ENCODE measurements at regions not wholly inside any gene's neighbourhood (a gene's known extent, or its start where the extent isn't known, plus 50 kb on each side); places are given as distances from the start of the nearest gene placed in this dataset.

GRCh38 chr2:52510432-52510831 lies 1257.2 kb upstream of the CHAC2 start:
- TF ChIP-seq SETDB1 (IDR thresholded peaks at IDR 0.05; ENCODE audit: insufficient read length, low read length) (no peak), ZBTB1 (tag by site-specific recombination; IDR thresholded peaks at IDR 0.05) (no peak), ZNF274 (IDR thresholded peaks at IDR 0.05; ENCODE audit: low read length) (no peak), ZNF274 (tag by site-specific recombination; IDR thresholded peaks at IDR 0.05; ENCODE audit: borderline replicate concordance) (no peak), ZNF133 (tag by site-specific recombination; IDR thresholded peaks at IDR 0.05) (no peak), ZNF121 (tag by site-specific recombination; IDR thresholded peaks at IDR 0.05) (no peak), ZNF600 (tag by site-specific recombination; IDR thresholded peaks at IDR 0.05) (no peak), REST (tag by site-specific recombination; IDR thresholded peaks at IDR 0.05) (no peak), CTCF (tag by site-specific recombination; IDR thresholded peaks at IDR 0.05) (no peak), ZNF426 (tag by site-specific recombination; IDR thresholded peaks at IDR 0.05) (no peak), ZNF223 (tag by site-specific recombination; IDR thresholded peaks at IDR 0.05) (no peak), GLIS1 (tag by site-specific recombination; IDR thresholded peaks at IDR 0.05) (no peak)
- TF ChIP-seq, protein P1, sequence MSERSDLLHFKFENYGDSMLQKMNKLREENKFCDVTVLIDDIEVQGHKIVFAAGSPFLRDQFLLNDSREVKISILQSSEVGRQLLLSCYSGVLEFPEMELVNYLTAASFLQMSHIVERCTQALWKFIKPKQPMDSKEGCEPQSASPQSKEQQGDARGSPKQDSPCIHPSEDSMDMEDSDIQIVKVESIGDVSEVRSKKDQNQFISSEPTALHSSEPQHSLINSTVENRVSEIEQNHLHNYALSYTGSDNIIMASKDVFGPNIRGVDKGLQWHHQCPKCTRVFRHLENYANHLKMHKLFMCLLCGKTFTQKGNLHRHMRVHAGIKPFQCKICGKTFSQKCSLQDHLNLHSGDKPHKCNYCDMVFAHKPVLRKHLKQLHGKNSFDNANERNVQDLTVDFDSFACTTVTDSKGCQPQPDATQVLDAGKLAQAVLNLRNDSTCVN (tag by site-specific recombination; optimal IDR thresholded peaks at IDR 0.05), result no peak
- TF ChIP-seq, protein P2, sequence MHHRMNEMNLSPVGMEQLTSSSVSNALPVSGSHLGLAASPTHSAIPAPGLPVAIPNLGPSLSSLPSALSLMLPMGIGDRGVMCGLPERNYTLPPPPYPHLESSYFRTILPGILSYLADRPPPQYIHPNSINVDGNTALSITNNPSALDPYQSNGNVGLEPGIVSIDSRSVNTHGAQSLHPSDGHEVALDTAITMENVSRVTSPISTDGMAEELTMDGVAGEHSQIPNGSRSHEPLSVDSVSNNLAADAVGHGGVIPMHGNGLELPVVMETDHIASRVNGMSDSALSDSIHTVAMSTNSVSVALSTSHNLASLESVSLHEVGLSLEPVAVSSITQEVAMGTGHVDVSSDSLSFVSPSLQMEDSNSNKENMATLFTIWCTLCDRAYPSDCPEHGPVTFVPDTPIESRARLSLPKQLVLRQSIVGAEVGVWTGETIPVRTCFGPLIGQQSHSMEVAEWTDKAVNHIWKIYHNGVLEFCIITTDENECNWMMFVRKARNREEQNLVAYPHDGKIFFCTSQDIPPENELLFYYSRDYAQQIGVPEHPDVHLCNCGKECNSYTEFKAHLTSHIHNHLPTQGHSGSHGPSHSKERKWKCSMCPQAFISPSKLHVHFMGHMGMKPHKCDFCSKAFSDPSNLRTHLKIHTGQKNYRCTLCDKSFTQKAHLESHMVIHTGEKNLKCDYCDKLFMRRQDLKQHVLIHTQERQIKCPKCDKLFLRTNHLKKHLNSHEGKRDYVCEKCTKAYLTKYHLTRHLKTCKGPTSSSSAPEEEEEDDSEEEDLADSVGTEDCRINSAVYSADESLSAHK (tag by site-specific recombination; IDR thresholded peaks at IDR 0.05), result no peak
- TF ChIP-seq, protein P3, sequence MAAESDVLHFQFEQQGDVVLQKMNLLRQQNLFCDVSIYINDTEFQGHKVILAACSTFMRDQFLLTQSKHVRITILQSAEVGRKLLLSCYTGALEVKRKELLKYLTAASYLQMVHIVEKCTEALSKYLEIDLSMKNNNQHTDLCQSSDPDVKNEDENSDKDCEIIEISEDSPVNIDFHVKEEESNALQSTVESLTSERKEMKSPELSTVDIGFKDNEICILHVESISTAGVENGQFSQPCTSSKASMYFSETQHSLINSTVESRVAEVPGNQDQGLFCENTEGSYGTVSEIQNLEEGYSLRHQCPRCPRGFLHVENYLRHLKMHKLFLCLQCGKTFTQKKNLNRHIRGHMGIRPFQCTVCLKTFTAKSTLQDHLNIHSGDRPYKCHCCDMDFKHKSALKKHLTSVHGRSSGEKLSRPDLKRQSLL (tag by site-specific recombination; IDR thresholded peaks at IDR 0.05), result no peak
